ENCODE measurements at regions not wholly inside any gene's neighbourhood (a gene's known extent, or its start where the extent isn't known, plus 50 kb on each side); places are given as distances from the start of the nearest gene placed in this dataset.

- TF ChIP-seq POLR2AphosphoS5 (IDR thresholded peaks at IDR 0.05) (no peak), CTCF (IDR thresholded peaks at IDR 0.05 in 8 of 11, conservative IDR thresholded peaks at IDR 0.05 in 3 of 11) (no peak)
Measured at GRCh38 chr10:43806831-43807640, 158.4 kb upstream of the ZNF32 start.
